NOMO-1 treated with dmso at 0.1 percent for 144 hours (cell line): ENCODE measurements at regions not wholly inside any gene's neighbourhood (a gene's known extent, or its start where the extent isn't known, plus 50 kb on each side); places are given as distances from the start of the nearest gene placed in this dataset.

Source experiments
- DNase-seq: peaks from one replicate; lab custom pipeline; 2025; ENCODE audit not compliant: unreplicated experiment; lab: John Stamatoyannopoulos, UW

- no peak for DNase-seq
Observed at GRCh38 chr1:80520949-80521348, 1279.8 kb upstream of the ADGRL2 start.

- no peak for DNase-seq
Observed at GRCh38 chr1:80517062-80517461, 1283.7 kb upstream of the ADGRL2 start.

GRCh38 chr1:80509965-80510522 is 1290.7 kb upstream of the ADGRL2 start:
- DNase-seq = no peak

GRCh38 chr1:80506216-80506615 is 1294.5 kb upstream of the ADGRL2 start:
- no peak for DNase-seq

GRCh38 chr1:80498673-80499072 is 1302.1 kb upstream of the ADGRL2 start:
- no peak for DNase-seq

GRCh38 chr1:80495806-80496205 is 1304.9 kb upstream of the ADGRL2 start:
- DNase-seq = no peak

GRCh38 chr1:80472145-80472544 is 1328.6 kb upstream of the ADGRL2 start:
- no peak for DNase-seq

GRCh38 chr1:80468356-80468755 is 1332.4 kb upstream of the ADGRL2 start:
- no peak for DNase-seq

- DNase-seq = peak; percentile 96
Observed at GRCh38 chr1:80462006-80462405, 1338.7 kb upstream of the ADGRL2 start.

- DNase-seq = no peak
Observed at GRCh38 chr1:80457409-80457808, 1343.3 kb upstream of the ADGRL2 start.

GRCh38 chr1:80453775-80454174 is 1347.0 kb upstream of the ADGRL2 start:
- DNase-seq = no peak

GRCh38 chr1:80450711-80451110 is 1350.0 kb upstream of the ADGRL2 start:
- DNase-seq = no peak

GRCh38 chr1:80448081-80448480 is 1352.7 kb upstream of the ADGRL2 start:
- no peak for DNase-seq

- DNase-seq = no peak
Observed at GRCh38 chr1:80447526-80447925, 1353.2 kb upstream of the ADGRL2 start.

- DNase-seq = no peak
Observed at GRCh38 chr1:80445033-80445432, 1355.7 kb upstream of the ADGRL2 start.

- no peak for DNase-seq
Observed at GRCh38 chr1:80444171-80444570, 1356.6 kb upstream of the ADGRL2 start.

GRCh38 chr1:80441664-80442063 is 1359.1 kb upstream of the ADGRL2 start:
- DNase-seq = no peak

GRCh38 chr1:80436851-80437250 is 1363.9 kb upstream of the ADGRL2 start:
- DNase-seq = no peak

GRCh38 chr1:80427881-80428280 is 1372.9 kb upstream of the ADGRL2 start:
- DNase-seq = no peak

- no peak for DNase-seq
Observed at GRCh38 chr1:80424249-80424648, 1376.5 kb upstream of the ADGRL2 start.

GRCh38 chr1:80418134-80418533 is 1382.6 kb upstream of the ADGRL2 start:
- no peak for DNase-seq

- no peak for DNase-seq
Observed at GRCh38 chr1:80417671-80418070, 1383.1 kb upstream of the ADGRL2 start.

GRCh38 chr1:80413969-80414368 is 1386.8 kb upstream of the ADGRL2 start:
- no peak for DNase-seq

- no peak for DNase-seq
Observed at GRCh38 chr1:80410233-80410632, 1390.5 kb upstream of the ADGRL2 start.
